ENCODE measurements at regions not wholly inside any gene's neighbourhood (a gene's known extent, or its start where the extent isn't known, plus 50 kb on each side); places are given as distances from the start of the nearest gene placed in this dataset.

GRCh38 chr2:180716186-180717180 is 263.9 kb upstream of the UBE2E3 start:
- Mint-ChIP-seq H3K36me3 (peaks cover 0 to 4% (median 0%) of the 10 kb centered on the region in 3 donors), H3K27me3 (ENCODE audit: low read depth in 3 of 3) (peaks cover 0 to 4% (median 2%) of the 10 kb centered on the region in 3 donors), H3K9me3 (no peaks in the 10 kb centered on the region), H3K27ac (no peak overlapping the region), H3K4me1 (no peaks in the 10 kb centered on the region), H3K4me3 (no peak overlapping the region)
- DNase-seq = no peak

- Mint-ChIP-seq H3K4me1 (no peaks in the 10 kb centered on the region), H3K36me3 (peaks cover 0 to 4% (median 0%) of the 10 kb centered on the region in 3 donors), H3K4me3 (no peak overlapping the region), H3K9me3 (no peaks in the 10 kb centered on the region), H3K27ac (no peak overlapping the region), H3K27me3 (ENCODE audit: low read depth in 3 of 3) (peaks cover 2 to 4% (median 4%) of the 10 kb centered on the region in 3 donors)
- no peak for DNase-seq
Observed at GRCh38 chr2:180715044-180715443, 265.4 kb upstream of the UBE2E3 start.

GRCh38 chr2:180709392-180710145 is 270.8 kb upstream of the UBE2E3 start:
- H3K27ac Mint-ChIP-seq = no peak overlapping the region
- H3K4me1 Mint-ChIP-seq = no peaks in the 10 kb centered on the region
- H3K9me3 Mint-ChIP-seq = peaks cover 0 to 2% (median 0%) of the 10 kb centered on the region in 6 donors
- H3K4me3 Mint-ChIP-seq = no peak overlapping the region
- H3K36me3 Mint-ChIP-seq = peaks cover 0 to 4% (median 0%) of the 10 kb centered on the region in 3 donors
- peaks cover 2 to 4% (median 4%) of the 10 kb centered on the region in 3 donors for H3K27me3 Mint-ChIP-seq (ENCODE audit: low read depth in 3 of 3)
- DNase-seq = no peak

GRCh38 chr2:180707884-180708205 is 272.6 kb upstream of the UBE2E3 start:
- H3K27me3 Mint-ChIP-seq (ENCODE audit: low read depth in 3 of 3) = peaks cover 0 to 4% (median 1%) of the 10 kb centered on the region in 3 donors
- H3K4me1 Mint-ChIP-seq = no peaks in the 10 kb centered on the region
- peaks cover 0 to 4% (median 0%) of the 10 kb centered on the region in 3 donors for H3K36me3 Mint-ChIP-seq
- no peak for DNase-seq
- H3K27ac Mint-ChIP-seq = no peak overlapping the region
- peaks cover 0 to 2% (median 0%) of the 10 kb centered on the region in 6 donors for H3K9me3 Mint-ChIP-seq
- H3K4me3 Mint-ChIP-seq = no peak overlapping the region

GRCh38 chr2:180707175-180707883 is 273.1 kb upstream of the UBE2E3 start:
- no peak for DNase-seq
- peaks cover 0 to 4% (median 1%) of the 10 kb centered on the region in 3 donors for H3K27me3 Mint-ChIP-seq (ENCODE audit: low read depth in 3 of 3)
- peaks cover 0 to 2% (median 0%) of the 10 kb centered on the region in 6 donors for H3K9me3 Mint-ChIP-seq
- no peak overlapping the region for H3K4me3 Mint-ChIP-seq
- peaks cover 0 to 3% (median 0%) of the 10 kb centered on the region in 3 donors for H3K36me3 Mint-ChIP-seq
- no peak overlapping the region for H3K27ac Mint-ChIP-seq
- no peaks in the 10 kb centered on the region for H3K4me1 Mint-ChIP-seq

- Mint-ChIP-seq H3K27me3 (ENCODE audit: low read depth in 3 of 3) (peaks cover 0 to 4% (median 0%) of the 10 kb centered on the region in 3 donors), H3K36me3 (no peaks in the 10 kb centered on the region), H3K4me1 (no peaks in the 10 kb centered on the region), H3K27ac (no peak overlapping the region), H3K9me3 (peaks cover 0 to 2% (median 0%) of the 10 kb centered on the region in 6 donors), H3K4me3 (no peak overlapping the region)
- DNase-seq = no peak
Observed at GRCh38 chr2:180706694-180707093, 273.7 kb upstream of the UBE2E3 start.

GRCh38 chr2:180705551-180705950 is 274.9 kb upstream of the UBE2E3 start:
- Mint-ChIP-seq H3K36me3 (no peaks in the 10 kb centered on the region), H3K27me3 (ENCODE audit: low read depth in 3 of 3) (no peaks in the 10 kb centered on the region), H3K9me3 (peaks cover 0 to 2% (median 0%) of the 10 kb centered on the region in 6 donors), H3K4me3 (no peak overlapping the region), H3K27ac (no peak overlapping the region), H3K4me1 (no peaks in the 10 kb centered on the region)
- DNase-seq = no peak

- H3K4me3 Mint-ChIP-seq = no peak overlapping the region
- H3K36me3 Mint-ChIP-seq = no peaks in the 10 kb centered on the region
Observed at GRCh38 chr2:180705122-180705521, 275.3 kb upstream of the UBE2E3 start.

GRCh38 chr2:180699657-180700361 is 280.6 kb upstream of the UBE2E3 start:
- H3K27ac Mint-ChIP-seq = no peak overlapping the region
- H3K4me3 Mint-ChIP-seq = no peak overlapping the region
- no peaks in the 10 kb centered on the region for H3K4me1 Mint-ChIP-seq
- no peaks in the 10 kb centered on the region for H3K27me3 Mint-ChIP-seq (ENCODE audit: low read depth in 3 of 3)
- no peaks in the 10 kb centered on the region for H3K36me3 Mint-ChIP-seq
- no peak for DNase-seq
- no peaks in the 10 kb centered on the region for H3K9me3 Mint-ChIP-seq

More at GRCh38 chr2:180705122-180705521, 275.3 kb upstream of the UBE2E3 start:
- H3K4me1 Mint-ChIP-seq = no peaks in the 10 kb centered on the region
- H3K27ac Mint-ChIP-seq = no peak overlapping the region
- DNase-seq = no peak
- H3K27me3 Mint-ChIP-seq (ENCODE audit: low read depth in 3 of 3) = no peaks in the 10 kb centered on the region
- H3K9me3 Mint-ChIP-seq = peaks cover 0 to 2% (median 0%) of the 10 kb centered on the region in 6 donors

GRCh38 chr2:180698668-180699067 is 281.7 kb upstream of the UBE2E3 start:
- Mint-ChIP-seq H3K9me3 (no peaks in the 10 kb centered on the region), H3K4me1 (no peaks in the 10 kb centered on the region), H3K27me3 (ENCODE audit: low read depth in 3 of 3) (no peaks in the 10 kb centered on the region), H3K4me3 (no peak overlapping the region), H3K36me3 (no peaks in the 10 kb centered on the region), H3K27ac (no peak overlapping the region)
- DNase-seq = no peak

GRCh38 chr2:180695586-180696401 is 284.6 kb upstream of the UBE2E3 start:
- H3K36me3 Mint-ChIP-seq = no peaks in the 10 kb centered on the region
- H3K27ac Mint-ChIP-seq = no peak overlapping the region
- H3K9me3 Mint-ChIP-seq = no peaks in the 10 kb centered on the region

More at GRCh38 chr2:180695586-180696401, 284.6 kb upstream of the UBE2E3 start:
- H3K4me3 Mint-ChIP-seq = no peak overlapping the region
- H3K27me3 Mint-ChIP-seq (ENCODE audit: low read depth in 3 of 3) = peaks cover 0 to 2% (median 0%) of the 10 kb centered on the region in 3 donors
- no peaks in the 10 kb centered on the region for H3K4me1 Mint-ChIP-seq
- DNase-seq = no peak
